KMS-11 (cell line): ENCODE measurements at regions not wholly inside any gene's neighbourhood (a gene's known extent, or its start where the extent isn't known, plus 50 kb on each side); places are given as distances from the start of the nearest gene placed in this dataset.

Experiments used
- H2AFZ ChIP-seq: fragments of 200-600 bp; sonication (generic); 2 replicates; pipeline ENCODE4 v1.6.1; 2016; ENCODE audit warnings: antibody characterized with exemption, mixed run types, low read depth
- H3K27ac ChIP-seq: fragments of 200-600 bp; sonication (generic); 2 replicates; pipeline ENCODE4 v1.6.1; 2016; ENCODE audit warnings: mild to moderate bottlenecking, mixed run types
- H3K27me3 ChIP-seq: fragments of 200-600 bp; sonication (generic); 2 replicates; pipeline ENCODE4 v1.6.1; 2017; ENCODE audit warnings: mild to moderate bottlenecking, low read depth, mixed run types, moderate library complexity; ENCODE audit not compliant: insufficient read depth
- H3K36me3 ChIP-seq: fragments of 200-600 bp; sonication (generic); 2 replicates; pipeline ENCODE4 v1.6.1; 2017; ENCODE audit warnings: mild to moderate bottlenecking, mixed run types; ENCODE audit not compliant: insufficient read depth
- H3K4me1 ChIP-seq: fragments of 200-600 bp; sonication (generic); 2 replicates; pipeline ENCODE4 v1.6.1; 2016; ENCODE audit warnings: mild to moderate bottlenecking, low read depth, mixed run types; ENCODE audit not compliant: poor library complexity, severe bottlenecking
- H3K4me2 ChIP-seq: fragments of 200-600 bp; sonication (generic); 2 replicates; pipeline ENCODE4 v1.7.0; 2016; ENCODE audit warnings: mild to moderate bottlenecking, mixed run types
- H3K4me3 ChIP-seq: fragments of 200-600 bp; sonication (generic); IDR thresholded peaks from 2 replicates; pipeline ENCODE4 v1.6.1; 2017; ENCODE audit warnings: low read depth, low read length, mixed read lengths; ENCODE audit not compliant: insufficient read depth
- H3K79me2 ChIP-seq: fragments of 200-600 bp; sonication (generic); 2 replicates; pipeline ENCODE4 v1.6.1; 2016; ENCODE audit warnings: low read depth, mixed run types; ENCODE audit not compliant: insufficient read depth
- H3K9ac ChIP-seq: fragments of 200-600 bp; sonication (generic); 2 replicates; pipeline ENCODE4 v1.6.1; 2016; ENCODE audit warnings: mild to moderate bottlenecking, mixed run types
- H4K20me1 ChIP-seq: fragments of 200-600 bp; sonication (generic); 2 replicates; pipeline ENCODE4 v1.6.1; 2016; ENCODE audit warnings: mild to moderate bottlenecking, mixed run types; ENCODE audit not compliant: insufficient read depth
- CTCF ChIP-seq: fragments of 200-600 bp; sonication (generic); conservative IDR thresholded peaks from 2 replicates; pipeline ENCODE4 v1.6.1; 2017; ENCODE audit warnings: low read depth, mild to moderate bottlenecking, antibody characterized with exemption, low read length, moderate library complexity, mixed read lengths

- no peak overlapping the region for H3K4me2 ChIP-seq
- H4K20me1 ChIP-seq, result no peaks in the 10 kb centered on the region
- H2AFZ ChIP-seq, result no peak overlapping the region
- no peak overlapping the region for H3K4me3 ChIP-seq
- no peaks in the 10 kb centered on the region for H3K79me2 ChIP-seq
- H3K27me3 ChIP-seq, result no peaks in the 10 kb centered on the region
- no peak overlapping the region for H3K9ac ChIP-seq
- H3K27ac ChIP-seq, result no peak overlapping the region
- peaks cover 8% of the 10 kb centered on the region for H3K4me1 ChIP-seq
- TF ChIP-seq CTCF, result peak; percentile 96
- H3K36me3 ChIP-seq, result no peaks in the 10 kb centered on the region
Observed at GRCh38 chr9:107172160-107172978, 110.7 kb upstream of the RAD23B start.

- Histone ChIP-seq H3K4me1 (peaks cover 8% of the 10 kb centered on the region), H3K4me2 (no peak overlapping the region), H3K27ac (no peak overlapping the region), H2AFZ (no peak overlapping the region), H3K4me3 (no peak overlapping the region), H3K27me3 (no peaks in the 10 kb centered on the region), H3K9ac (no peak overlapping the region), H4K20me1 (no peaks in the 10 kb centered on the region), H3K79me2 (no peaks in the 10 kb centered on the region), H3K36me3 (no peaks in the 10 kb centered on the region)
- no peak for TF ChIP-seq CTCF
Observed at GRCh38 chr9:107172979-107173347, 110.1 kb upstream of the RAD23B start.

- Histone ChIP-seq H2AFZ (no peak overlapping the region), H3K4me3 (no peak overlapping the region), H3K27ac (no peak overlapping the region), H3K27me3 (no peaks in the 10 kb centered on the region), H3K4me1 (peaks cover 8% of the 10 kb centered on the region), H3K9ac (no peak overlapping the region), H4K20me1 (no peaks in the 10 kb centered on the region), H3K36me3 (no peaks in the 10 kb centered on the region), H3K79me2 (no peaks in the 10 kb centered on the region), H3K4me2 (no peak overlapping the region)
- TF ChIP-seq CTCF, result no peak
Observed at GRCh38 chr9:107173422-107174180, 109.5 kb upstream of the RAD23B start.

- TF ChIP-seq CTCF, result no peak
- no peaks in the 10 kb centered on the region for H3K36me3 ChIP-seq
- no peak overlapping the region for H3K9ac ChIP-seq
- no peak overlapping the region for H3K4me2 ChIP-seq
- no peak overlapping the region for H3K27ac ChIP-seq
- no peak overlapping the region for H3K4me3 ChIP-seq
- no peaks in the 10 kb centered on the region for H3K79me2 ChIP-seq
- H3K4me1 ChIP-seq, result peaks cover 8% of the 10 kb centered on the region
- H3K27me3 ChIP-seq, result no peaks in the 10 kb centered on the region
- no peaks in the 10 kb centered on the region for H4K20me1 ChIP-seq
- H2AFZ ChIP-seq, result no peak overlapping the region
Observed at GRCh38 chr9:107174441-107174840, 108.6 kb upstream of the RAD23B start.
